Effector CD8-positive, alpha-beta T cell (primary cell): ENCODE measurements at regions not wholly inside any gene's neighbourhood (a gene's known extent, or its start where the extent isn't known, plus 50 kb on each side); places are given as distances from the start of the nearest gene placed in this dataset.

ENCODE experiments used
- DNase-seq: peaks from one replicate; lab custom pipeline; 2025; lab: John Stamatoyannopoulos, UW

DNA sequence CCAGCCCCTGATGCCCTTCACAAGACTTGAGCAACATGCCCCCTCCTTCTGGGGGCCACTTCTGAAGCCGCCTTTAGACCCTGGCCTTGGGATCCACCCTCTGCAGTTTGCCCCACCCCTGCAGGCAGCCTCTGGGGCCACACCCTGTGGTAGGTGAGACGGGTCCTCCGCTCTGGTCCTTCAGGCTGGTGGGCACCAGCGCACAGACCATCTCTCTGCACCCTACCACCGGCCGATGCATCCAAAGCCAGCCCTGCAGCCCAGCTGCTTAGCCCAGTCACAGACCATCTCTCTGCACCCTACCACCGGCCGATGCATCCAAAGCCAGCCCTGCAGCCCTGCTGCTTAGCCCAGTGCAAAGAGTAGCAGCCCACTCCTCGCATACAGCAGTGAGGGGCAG is 159.3 kb upstream of the ECI2 start:
- no peak for DNase-seq

DNA sequence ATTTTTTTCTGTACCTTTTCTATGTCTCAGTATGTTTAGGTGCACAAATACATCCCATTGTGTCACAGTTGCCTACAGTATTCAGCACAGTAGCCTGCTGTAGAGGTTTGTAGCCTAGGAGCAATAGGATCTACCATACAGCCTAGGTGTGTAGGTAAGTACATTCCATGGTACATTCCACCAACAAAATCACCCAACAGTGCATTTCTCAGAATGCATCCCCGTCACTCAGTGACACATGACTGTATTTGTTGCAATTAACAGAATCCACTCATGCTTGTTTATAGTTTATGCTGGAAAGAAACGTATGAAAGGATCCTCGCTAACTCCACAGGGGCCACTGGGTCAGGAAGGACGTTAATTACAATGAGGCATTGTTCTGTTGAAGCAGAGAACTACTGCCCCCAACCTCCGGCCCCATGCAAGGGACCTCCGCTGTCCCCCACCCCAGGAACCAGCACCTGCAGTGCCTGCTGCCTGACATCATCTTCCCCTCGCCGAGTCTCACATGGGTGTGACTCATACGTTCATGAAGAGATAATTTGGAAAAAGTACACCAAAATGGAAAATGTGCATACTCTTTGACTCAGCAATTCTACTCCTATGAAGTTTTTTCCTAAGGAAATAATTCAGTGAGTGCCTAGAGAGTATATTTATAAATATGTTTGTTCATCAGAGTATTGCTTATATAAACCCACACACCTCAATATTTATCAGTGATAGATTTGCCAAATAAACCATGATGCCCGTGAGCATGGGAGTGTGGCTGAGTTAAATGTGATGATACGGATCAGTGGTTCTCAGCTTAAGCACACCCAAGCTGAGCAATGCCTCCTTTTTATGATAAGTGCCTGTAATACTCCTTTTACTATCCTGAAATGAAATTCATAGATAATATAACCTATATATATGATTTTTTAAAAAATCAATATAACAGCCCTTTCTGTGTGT is 156.4 kb upstream of the ECI2 start:
- DNase-seq, result no peak

DNA sequence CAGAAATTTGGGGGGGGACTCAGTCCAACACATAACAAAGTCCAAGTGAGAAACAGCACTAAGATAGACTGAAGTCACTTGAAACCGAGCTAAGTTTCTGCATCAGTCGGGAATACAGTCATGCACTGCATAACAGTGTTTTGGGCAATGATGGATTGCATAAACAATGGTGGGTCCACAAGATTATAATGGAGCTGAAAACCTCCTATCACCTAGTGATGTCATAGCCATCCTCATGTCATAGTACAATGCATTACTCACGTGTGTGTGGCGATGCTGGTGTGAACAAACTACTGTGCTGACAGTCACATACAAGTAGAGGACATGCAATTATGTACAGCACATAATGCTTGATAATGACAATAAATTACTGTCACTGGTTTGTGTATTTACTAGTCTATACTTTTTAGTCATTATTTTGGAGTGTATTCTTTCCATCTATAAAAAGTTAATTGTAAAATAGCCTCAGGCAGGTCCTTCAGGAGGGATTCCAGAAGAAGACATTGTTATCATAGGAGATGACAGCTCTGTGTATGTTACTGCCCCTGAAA is 154.5 kb upstream of the ECI2 start:
- DNase-seq, result no peak

DNA sequence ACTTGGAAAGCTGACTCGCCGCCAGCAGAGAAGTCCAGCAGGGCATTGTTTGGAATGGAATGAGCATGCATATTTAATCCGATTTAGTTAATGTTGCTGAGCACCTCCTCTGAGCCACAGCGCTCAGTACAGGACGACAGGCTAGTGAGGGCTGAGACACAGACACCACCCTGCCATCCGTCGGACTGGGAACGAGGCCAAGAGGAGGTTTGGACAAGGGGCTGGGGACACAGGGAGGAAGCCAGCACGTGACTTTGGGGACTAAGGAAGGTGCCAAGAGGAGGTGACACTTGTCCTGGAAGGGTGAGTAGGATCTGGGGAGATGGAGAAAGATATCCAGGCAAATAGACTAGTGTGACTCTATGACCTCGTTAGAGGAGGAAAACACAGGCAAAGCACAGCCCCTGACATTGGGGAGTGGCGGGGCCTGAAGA is 152.5 kb upstream of the ECI2 start:
- no peak for DNase-seq

DNA sequence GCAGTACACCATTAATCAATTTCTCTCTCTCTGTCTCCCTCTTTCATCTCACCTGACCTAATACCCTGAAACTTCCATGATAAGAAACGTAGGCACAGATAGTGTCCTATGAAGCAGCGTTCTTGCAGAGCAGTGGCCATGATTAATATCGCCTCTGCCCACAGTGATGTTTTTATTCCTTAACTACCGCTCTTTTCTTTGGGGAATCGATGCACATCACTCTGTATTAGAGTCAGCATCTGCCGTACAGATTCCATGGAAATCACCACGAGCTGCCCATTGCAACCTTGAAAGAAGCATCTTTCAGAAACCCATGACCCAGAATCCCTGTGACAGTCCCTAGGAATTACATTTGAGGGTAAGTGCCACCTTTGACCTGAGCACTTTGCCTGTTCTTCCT is 152.0 kb upstream of the ECI2 start:
- DNase-seq, result no peak

DNA sequence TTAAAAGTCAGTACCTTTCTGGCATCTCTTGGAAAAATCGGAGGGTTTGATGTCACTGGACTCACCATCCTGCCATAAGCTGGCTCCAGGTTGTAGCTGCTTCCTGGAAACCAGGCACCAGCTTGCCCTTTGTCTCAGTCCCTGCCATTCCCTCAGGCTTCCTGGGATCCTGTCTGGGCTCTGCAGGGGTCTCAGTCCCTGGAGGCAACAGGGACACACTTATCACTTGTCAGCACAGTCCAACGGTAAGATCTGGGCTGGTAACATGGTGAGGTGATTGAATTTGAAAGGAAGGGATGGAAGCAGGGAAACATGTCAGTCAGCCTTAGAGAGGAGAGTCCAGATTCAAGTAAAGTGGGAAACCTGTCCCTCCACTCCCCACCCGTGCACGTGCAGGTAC is 147.6 kb upstream of the ECI2 start:
- DNase-seq, result no peak

DNA sequence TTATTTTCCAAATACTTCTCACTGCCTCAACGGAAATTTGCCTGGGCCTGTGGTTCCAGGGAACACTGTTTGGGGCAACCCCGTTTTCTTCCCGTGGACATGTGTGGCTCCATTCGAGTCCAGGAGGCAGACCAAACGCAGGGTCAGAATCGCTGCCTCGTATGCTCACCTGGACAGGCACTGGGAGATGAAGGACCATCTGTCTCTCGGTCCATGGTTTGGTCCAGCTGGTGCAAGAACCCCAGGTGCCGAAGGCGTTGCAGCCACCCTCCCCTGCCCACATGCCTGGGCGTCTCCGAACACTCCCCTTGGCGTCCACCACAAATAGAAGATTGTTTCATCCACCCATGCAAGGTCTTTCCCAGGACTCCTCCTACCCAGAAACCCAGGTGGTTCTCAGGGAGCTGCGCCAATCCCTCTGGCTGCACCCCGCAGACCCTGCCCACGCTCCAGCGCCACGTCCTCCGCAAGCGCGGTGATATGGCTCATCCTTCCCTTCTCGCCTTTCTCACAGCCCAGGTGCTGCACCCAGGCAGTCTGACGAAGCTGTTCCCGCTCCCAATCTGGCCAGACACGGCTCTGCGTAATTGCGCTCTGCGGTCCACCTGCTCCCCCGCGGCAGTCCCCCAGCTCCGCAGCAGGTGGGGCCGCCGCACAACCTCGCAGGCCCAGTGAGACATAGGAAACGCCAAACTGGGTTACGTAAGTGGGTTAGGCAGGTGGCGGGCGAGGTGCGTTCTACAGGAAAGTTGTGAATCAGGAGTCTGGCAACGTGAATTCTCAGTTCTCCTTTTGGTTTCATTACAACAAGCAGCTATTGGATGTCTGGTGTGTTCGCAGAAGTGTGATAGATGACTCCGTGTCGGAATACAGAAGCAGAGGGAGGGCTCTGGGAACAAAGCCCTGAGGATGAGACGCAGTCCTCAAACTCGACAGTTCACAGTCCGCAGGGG is 146.2 kb upstream of the ECI2 start:
- no peak for DNase-seq

DNA sequence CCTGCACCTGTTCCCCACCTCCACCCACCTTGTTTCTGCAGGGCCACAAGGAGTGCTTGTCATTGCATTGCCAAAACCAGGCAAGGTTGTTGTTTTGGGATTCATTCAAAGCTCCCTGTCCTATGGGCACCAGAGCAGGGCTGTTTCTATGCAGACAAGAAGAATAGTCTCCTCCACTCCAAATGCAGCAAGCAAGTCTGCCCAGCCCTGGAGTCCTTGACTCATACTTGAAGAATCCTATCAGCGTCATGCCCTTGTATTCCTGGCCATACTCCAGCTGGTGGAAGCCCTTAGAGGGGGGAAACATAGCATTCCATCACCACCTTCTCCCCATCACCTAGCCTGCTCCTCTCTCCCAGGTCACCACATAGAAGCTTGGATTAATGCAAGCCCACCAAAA is 145.3 kb upstream of the ECI2 start:
- no peak for DNase-seq

DNA sequence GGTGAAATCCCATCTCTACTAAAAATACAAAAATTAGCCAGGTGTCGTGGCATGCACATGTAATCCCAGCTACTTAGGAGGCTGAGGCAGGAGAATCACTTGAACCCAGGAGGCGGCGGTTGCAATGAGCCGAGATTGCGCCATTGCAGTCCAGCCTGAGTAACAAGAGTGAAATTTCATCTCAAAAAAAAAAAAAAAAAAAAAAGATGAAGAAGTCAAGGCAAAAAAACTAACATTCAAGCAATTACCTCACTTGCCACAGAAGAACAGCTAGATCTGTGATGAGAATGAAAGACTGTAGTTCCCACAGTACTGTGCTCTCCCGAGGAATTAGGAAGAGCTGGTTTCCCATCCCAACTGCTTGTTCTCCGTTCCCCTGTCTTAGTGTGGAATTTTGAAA is 144.7 kb upstream of the ECI2 start:
- DNase-seq, result no peak

DNA sequence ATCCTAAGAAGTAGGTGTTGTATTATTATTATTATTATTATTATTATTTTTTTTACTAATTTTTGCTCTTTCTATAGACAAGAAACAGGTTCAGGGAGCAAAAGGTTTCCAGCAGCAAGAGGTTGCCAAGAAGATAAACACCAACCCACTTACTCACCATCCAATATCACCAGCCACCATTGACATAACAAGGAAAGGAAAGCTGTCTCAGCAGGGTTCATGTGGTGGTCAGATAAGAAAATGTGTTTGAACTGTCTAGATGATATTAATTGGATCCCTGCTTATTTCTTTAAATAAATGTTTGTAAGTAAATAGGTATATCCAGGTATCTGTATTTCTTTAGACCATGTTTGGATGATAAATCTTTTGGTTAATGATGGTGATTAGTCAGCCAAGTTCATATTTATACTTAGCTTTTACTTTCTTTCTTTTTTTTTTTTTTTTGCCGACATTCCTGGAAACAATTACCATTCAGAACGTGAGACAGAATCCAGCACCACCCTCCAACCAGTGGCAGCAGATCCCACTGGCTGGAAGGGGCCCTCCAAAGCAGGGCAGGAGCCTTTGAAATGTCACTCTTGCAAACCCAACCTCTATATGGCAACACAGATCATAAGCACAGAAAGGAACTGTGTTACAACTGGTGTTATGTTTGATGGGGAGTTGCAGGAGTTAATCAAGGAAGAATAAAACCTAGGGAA is 139.2 kb upstream of the ECI2 start:
- no peak for DNase-seq

DNA sequence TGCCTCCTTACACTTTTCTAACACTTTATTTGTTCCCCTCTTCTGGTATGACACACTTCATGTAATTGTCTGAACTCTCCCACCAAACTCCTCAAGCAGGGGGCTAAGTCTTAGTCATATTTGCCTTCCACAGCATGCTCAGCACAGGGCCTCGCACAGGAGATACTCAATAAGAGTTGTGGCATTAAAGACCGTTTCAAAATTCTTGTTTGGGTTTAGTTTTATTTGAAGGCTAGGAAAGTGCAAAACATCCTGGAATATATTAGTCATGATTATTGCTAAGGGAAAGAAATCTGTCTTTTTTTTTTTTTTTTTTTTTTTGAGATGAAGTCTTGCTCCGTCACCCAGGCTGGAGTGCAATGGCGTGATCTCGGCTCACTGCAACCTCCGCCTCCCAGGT is 137.6 kb upstream of the ECI2 start:
- no peak for DNase-seq

DNA sequence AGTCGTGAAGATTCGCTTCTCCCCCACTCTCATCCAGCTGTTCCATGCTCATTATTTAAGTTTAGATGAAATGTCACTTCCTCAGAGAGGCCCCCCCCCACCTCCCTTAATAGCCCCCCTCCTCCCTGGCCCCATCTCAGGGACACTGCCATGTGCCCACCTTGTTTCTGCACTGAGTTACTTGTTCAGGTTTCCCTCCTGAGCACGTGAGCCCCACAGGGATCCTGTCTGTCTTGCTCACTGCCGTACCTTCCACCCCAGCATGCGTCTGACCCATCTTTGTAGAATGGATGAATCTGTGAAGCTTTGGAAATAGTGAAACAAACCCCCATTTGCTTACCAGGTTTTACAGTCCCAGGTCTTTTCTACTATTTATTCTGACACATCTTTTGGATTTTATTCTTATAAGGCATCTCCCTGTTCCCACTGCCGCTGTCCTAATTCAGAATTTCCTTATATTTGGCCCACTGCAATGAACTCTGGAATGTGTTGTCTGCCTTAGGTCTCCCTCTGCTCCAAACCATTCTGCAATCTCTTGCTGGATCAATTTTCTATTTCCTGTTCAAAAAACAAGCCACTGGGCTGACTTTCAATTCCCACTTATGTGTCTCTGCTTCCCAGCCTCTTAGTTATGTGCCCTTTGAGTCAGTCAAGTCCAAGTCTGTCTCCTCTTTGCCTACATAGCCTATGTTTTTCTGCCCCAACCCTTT is 136.5 kb upstream of the ECI2 start:
- DNase-seq, result no peak

DNA sequence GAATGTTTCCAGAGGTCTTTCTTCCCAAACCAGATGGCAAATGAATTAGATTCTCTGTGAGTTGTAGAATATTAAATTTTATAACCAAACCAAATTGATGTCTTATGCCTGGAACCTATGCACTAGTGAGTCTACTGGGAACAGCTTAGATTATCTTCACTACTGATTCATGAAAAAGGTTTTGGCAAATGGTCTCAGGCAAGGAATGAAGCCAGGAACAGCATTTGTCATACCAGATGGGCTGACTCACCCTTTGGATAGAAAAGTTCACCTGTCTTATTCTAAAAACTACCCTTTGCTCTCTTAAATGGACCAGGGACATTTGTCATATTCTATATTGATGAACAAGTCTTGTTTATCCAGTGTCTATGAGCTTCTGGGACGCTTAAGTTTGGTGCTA is 135.4 kb upstream of the ECI2 start:
- no peak for DNase-seq

DNA sequence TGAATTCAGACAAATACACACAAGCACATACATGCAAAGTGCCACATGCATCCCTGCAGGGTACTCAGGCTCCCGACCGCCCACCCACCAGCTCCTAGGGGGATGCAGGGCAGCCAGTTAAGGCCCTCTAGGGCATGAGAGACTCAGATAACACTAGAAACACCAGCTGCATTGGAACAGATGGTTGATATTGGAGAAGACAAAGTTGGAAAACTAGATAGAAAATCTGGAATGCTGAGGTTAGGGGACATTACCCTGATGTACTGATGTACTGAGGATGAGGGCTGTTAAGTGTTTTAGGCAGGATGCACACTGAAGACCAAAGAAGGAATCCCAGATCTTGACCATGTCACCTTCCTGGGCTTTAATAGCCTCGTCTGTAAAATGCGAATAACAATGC is 134.6 kb upstream of the ECI2 start:
- DNase-seq, result no peak

DNA sequence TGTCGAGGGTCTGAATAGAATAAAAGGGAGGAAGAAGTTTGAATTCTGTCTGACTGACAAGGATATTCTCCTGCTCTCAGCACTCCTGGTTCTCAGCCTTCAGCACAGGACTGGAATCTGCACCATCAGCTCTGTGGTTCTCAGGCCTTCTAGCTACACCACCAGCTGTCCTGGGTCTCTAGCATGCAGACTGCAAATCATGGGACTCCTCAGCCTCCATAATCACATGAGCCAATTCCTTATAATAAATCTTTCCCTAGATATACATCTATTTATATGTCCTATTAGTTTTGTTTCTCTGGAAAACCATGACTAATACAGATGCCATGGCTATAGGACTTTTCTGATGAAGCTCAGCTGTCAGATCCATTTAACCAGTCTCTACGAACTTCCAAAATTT is 132.8 kb upstream of the ECI2 start:
- DNase-seq, result no peak

DNA sequence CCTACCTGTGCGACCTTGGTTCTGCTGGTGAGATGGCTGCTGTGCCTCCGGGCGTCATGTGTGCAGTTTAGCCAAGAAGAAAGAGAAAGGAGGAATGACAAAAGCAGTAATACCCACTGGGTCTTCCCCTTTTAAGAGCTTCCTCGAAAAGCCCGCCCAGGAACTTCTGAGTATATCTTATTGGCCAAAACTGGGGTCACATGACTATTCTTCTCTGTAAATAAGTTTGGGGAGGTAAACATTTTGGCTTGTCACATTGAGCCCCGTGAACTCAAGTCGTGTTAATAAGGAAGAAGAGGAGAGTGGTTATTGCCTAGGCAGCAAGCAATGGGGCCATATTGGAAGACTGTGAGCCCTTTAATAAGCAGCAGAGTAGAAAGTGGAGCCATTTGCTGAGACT is 130.4 kb upstream of the ECI2 start:
- DNase-seq, result no peak

DNA sequence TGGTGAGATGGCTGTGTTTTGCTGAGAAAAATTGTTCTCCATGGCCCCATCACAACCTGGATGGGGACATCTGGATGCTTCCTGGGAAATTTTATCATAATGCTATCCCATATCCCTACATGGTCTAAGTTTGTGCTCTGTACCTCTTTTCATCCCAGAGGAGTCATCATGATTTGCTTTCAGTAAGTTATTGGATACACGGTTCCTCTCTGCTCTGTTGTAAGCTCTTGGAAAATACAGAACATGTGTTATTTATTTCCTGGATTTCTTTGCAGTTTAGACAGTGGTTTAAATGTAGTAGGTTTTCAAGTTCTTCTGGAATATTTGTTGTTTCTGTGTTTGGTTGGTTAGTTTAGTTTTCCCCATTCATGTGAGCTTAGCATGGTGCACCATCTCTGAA is 129.2 kb upstream of the ECI2 start:
- DNase-seq, result no peak

DNA sequence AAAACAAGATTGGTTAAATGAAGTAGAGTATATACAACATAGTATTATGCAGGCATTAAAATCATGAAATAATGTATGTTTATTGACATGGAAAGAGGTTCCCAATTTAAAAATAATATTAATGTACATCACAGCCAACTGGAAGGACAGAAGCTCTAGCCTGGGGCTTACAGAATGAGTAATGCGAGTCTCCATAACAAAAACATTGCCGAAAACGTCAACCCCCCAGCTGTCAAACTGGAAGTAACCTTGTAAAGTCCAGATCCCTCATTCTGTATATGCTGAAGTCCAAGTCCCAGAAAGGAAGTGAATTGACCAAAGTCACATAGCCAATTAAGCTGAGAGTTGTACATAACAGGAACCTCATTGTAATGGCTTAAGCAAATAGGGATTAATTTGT is 128.7 kb upstream of the ECI2 start:
- no peak for DNase-seq

DNA sequence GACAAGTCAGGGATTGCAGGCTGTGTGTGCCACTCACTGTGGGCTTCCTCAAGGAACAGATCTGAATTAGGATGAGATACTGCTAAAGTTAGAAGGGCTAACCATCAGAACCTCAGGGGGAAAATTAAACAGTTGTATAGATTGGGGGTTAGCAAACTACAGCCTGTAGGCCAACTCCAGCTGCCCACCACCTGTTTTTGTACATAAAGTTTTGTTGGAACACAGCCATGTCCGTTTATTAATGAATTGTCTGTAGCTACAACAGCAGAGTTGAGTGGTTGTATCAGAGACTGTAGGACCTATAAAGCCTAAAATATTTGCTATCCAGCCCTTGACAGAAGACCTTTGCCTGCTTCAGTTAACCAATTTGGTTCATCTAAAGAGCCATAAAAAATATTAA is 127.2 kb upstream of the ECI2 start:
- DNase-seq, result no peak

DNA sequence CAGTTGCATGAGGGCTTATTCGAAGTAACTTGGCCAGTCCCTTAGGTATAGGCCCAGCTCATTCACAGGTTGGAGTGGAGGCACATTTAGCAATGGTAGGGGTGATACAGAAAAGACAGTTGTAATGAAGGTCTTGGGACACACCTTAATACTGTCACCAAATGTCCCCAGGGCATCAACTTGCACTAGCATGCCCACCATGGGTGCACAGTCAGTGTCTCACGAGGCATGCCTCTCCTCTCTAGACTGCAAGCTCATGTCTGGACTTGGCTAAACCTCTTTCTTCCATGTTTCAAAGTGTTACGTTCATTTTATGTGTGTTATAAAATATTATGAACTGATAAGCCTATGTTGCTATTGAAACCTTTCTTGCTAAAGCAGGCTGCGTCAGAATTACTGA is 124.0 kb upstream of the ECI2 start:
- DNase-seq, result no peak

DNA sequence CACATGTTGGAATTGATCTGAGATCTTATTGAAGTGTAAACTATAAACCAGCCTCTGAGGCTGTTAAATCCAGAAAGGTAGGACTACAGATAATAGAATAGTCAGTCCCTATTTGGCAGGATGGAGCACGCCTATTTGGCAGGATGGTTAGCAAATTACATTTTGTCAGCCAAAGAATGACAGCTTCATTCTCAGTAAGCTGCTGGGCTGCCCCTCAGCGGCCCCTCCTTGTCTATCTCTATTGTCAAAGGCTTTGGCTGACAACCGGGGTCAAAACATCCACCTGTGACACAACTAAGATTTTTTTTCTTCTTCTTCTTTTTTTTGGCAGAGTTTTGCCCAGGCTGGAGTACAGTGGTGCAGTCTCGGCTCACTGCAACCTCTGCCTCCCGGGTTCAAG is 123.4 kb upstream of the ECI2 start:
- no peak for DNase-seq
